NCI-H1436 (cell line): ENCODE measurements at regions not wholly inside any gene's neighbourhood (a gene's known extent, or its start where the extent isn't known, plus 50 kb on each side); places are given as distances from the start of the nearest gene placed in this dataset.
"Not testable (repeated sequence)": the region's sequence is repeated elsewhere in the genome, so short reads cannot be mapped to it uniquely, and the experiment has no call there.

Experiments used
- DNase-seq: peaks from one replicate; lab custom pipeline; 2025; lab: John Stamatoyannopoulos, UW

GRCh38 chr11:91158297-91158696, 935.4 kb upstream of the CHORDC1 start:
- no peak for DNase-seq

DNA sequence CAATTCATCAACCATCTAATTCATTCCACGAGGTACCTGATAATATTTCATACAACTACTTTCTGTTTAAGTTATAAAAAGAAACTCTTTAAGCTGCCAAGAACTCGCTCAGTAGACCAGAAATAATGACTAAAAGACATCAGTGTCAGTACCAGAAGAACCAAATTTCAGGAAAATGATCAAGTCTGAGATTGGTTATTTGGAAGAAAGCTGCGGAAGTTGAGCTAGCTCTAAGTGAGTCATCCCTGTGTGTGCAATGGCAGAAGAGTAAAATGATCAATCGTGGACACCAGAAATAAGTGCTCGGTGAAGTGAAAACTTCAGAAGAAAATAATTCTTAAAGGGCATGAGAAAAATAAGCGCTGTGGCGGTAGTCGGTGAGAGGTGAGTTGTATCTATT, 933.2 kb upstream of the CHORDC1 start:
- no peak for DNase-seq

GRCh38 chr11:91147885-91148284, 925.0 kb upstream of the CHORDC1 start:
- DNase-seq = no peak

GRCh38 chr11:91141655-91142054, 918.8 kb upstream of the CHORDC1 start:
- DNase-seq = no peak

DNA sequence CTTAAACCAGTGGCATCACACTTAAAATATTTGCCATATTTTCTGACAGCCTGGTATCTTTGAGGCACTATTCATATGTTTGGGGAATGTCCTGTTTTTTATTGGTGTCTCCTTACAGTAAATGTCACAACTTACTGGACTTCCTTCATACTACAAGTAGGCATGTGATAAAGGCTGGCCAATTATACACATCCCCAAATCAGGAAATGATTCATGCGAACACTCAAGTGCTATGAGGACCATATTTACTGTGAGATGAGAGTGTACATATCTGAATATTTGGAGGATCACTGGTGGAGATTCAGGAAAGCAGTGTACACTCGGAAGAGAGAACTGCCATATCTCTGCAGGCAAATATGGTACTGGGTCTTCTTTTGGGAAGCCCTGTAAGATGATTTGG, 913.8 kb upstream of the CHORDC1 start:
- DNase-seq = no peak

GRCh38 chr11:91133361-91133760, 910.5 kb upstream of the CHORDC1 start:
- no peak for DNase-seq

DNA sequence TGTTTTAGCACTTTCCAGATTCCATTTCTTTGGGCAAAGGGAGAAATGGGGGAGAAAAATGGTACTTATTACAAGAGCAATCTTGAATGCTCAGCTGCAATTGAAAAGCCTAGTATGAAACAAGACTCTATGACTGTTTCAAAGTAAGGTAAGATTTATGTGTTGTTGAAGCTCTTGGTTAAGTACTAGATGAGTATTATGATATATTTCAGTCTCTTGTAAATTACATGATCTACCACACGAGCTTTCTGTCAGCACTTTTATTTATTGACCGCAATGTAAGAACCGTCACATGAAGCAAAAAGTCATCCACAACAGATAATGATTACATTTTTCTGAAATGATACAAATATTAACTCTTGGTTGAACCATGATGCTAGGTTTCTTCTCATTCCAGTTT, 906.7 kb upstream of the CHORDC1 start:
- DNase-seq = no peak

- no peak for DNase-seq
These were observed 901.5 kb upstream of the CHORDC1 start for GRCh38 chr11:91124363-91124762.

GRCh38 chr11:91115116-91115515, 892.3 kb upstream of the CHORDC1 start:
- no peak for DNase-seq

DNA sequence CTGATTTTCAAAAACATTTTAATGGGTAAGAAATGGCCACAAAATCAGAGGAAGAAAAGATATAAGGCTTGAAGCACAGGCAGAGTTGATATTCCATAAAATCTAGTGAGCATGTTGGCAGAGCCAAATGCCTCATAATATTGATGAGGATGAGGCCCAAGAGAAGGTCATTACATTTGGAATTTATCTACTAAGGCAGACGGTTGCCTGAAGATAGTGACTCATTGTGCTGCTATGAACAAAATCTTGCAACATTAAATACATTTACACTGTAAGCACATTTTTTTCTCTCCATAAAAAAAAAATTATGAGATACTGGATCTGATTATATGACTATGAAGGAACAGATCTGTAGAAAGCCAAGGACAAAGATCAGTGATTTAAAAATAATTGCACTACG, 881.4 kb upstream of the CHORDC1 start:
- DNase-seq = no peak

DNA sequence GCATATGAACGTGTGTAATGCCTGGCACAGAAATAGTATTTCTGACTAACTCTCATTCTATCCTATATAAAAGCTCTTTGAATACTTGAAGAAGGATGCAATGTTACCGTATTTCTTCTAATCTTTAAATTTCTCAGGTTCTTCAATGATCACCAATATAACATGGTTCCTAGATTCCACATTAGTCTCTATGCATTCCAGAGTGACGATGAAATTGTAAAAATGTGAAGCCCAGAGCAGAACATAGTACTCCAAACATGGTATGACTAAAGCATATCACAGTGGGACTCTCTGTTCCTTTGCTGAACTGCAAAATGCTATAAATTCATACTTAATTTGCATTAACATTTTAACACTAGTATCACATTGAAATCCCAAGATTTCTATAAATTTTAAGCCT, 877.6 kb upstream of the CHORDC1 start:
- no peak for DNase-seq

- DNase-seq = no peak
These were observed 874.2 kb upstream of the CHORDC1 start for GRCh38 chr11:91097083-91097482.

GRCh38 chr11:91093141-91093540, 870.3 kb upstream of the CHORDC1 start:
- no peak for DNase-seq

DNA sequence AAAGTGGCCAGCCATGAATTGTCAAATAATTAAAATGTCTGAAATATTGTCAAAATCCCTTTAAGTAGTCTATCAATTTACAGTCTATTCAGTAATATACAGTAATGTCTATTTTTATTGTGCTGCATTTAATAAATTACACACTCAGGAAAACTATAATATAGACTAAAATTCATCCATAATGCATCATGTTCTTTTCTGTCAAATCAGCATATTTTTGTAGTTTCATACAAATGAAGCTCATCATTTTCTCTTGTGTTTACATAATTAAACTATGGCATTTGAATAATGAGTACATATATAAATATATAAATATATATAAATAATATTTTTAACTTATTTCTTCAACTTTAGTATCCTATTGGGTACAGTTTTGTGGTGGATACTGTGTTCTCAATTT, 868.7 kb upstream of the CHORDC1 start:
- no peak for DNase-seq

DNA sequence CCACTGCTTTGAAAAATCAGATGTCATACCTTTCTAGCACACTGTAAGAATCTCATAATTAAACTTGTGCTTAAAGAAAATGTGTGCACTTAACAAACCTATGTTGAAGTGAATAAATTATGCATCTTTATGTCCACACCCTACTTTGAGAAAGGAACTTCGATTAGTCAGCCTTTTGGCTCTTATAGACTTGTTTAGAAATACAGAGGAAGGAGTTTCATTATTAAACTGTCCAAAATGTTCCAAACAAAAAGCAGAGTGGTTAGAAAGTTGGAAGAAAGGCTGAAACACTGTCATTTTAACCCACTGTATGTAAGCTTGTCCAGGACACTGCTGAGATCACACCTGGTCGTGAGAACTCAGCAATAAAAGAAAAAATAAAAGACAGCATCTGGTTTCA, 863.2 kb upstream of the CHORDC1 start:
- DNase-seq = no peak

GRCh38 chr11:91082255-91082654, 859.4 kb upstream of the CHORDC1 start:
- no peak for DNase-seq

GRCh38 chr11:91081440-91082043, 858.7 kb upstream of the CHORDC1 start:
- no peak for DNase-seq

- no peak for DNase-seq
These were observed 855.4 kb upstream of the CHORDC1 start for GRCh38 chr11:91078221-91078620.

DNA sequence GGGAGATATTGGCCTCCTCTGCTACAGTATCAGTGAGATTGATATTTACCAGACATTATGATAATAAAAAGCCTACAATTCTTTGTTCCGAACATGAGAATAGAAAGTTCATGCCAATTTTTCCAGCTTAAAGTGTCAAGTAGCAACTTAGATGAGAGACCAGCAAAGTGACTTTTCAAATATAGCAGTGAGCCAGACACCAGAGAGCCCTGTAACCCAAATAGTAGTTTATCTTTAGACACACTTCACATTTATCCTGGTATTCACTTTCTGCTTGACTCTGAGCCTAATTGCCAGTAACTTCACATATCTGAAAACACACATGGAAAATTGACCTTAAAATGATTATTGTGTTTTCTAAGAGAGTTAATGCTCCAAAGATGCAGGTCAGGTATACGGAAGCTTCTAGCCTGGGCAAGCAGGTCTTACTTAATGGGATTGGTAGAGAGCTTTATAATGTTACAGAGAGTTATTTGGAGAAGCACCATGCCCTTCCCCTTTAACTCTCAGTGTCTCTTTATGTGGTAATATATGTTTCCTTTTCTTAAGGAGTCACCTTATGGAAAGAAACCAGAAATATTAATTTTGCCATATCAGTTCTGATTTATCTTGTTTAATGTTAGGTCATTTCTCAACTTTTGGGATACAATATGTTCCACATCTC, 852.3 kb upstream of the CHORDC1 start:
- no peak for DNase-seq

- DNase-seq = no peak
These were observed 844.8 kb upstream of the CHORDC1 start for GRCh38 chr11:91067666-91068065.

DNA sequence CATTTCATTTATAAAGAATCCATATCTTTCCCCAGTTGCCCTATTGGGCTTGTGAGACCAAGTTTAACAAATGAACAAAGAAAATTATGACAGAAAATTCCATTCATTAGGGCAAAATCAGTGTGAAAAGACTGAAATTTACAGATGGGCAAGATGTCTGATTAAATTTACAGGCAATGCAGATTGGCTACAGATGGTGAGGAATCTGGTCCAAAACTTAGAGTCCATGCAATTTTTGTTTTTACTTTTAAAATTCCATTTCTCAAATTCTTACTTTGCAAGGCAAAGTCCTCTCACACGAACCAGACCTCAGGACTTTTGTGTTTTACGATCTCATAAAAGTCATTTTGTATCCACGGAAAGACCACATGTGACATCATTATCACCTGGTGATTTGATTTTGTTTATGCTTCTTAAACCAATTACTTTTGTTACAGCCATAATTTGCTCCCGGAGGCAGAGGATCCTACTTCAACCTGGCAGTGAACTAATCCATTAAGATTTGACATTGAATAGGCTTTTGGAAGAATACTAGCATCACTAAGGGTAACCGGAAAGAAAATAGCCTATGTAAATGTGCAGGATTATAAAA, 843.7 kb upstream of the CHORDC1 start:
- no peak for DNase-seq

DNA sequence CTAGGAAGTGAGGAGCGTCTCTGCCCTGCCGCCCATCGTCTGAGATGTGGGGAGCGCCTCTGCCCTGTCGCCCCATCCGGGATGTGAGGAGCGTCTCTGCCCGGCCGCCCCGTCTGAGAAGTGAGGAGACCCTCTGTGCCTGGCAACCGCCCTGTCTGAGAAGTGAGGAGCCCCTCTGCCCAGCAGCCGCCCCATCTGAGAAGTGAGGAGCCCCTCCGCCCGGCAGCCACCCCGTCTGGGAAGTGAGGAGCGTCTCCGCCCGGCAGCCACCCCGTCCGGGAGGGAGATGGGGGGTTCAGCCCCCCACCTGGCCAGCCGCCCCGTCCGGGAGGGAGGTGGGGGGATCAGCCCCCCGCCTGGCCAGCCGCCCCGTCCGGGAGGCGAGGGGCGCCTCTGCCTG, 840.5 kb upstream of the CHORDC1 start:
- not testable (repeated sequence) for DNase-seq

- no peak for DNase-seq
These were observed 825.0 kb upstream of the CHORDC1 start for GRCh38 chr11:91047882-91048281.

GRCh38 chr11:91046261-91046660, 823.4 kb upstream of the CHORDC1 start:
- DNase-seq = no peak
